Osteoblast (primary cell): ENCODE measurements at regions not wholly inside any gene's neighbourhood (a gene's known extent, or its start where the extent isn't known, plus 50 kb on each side); places are given as distances from the start of the nearest gene placed in this dataset.
"Not testable (repeated sequence)": the region's sequence is repeated elsewhere in the genome, so short reads cannot be mapped to it uniquely, and the experiment has no call there.

Experiments used
- DNase-seq: peaks from one replicate; pipeline ENCODE4 v3.0.0; 2011; ENCODE audit warnings: low spot score, mixed read lengths; ENCODE audit not compliant: insufficient read length; ENCODE audit errors: missing footprints
- H2AFZ ChIP-seq: 2 replicates; pipeline ENCODE4 v1.6.0; 2011; ENCODE audit warnings: mild to moderate bottlenecking, low read length
- H3K27ac ChIP-seq: 2 replicates; pipeline ENCODE4 v1.5.1; 2011; ENCODE audit warnings: mild to moderate bottlenecking, low read depth, low read length, moderate library complexity
- H3K27me3 ChIP-seq: 2 replicates; pipeline ENCODE4 v1.6.0; 2012; ENCODE audit warnings: mild to moderate bottlenecking, control low read depth, inconsistent platforms, low read length, moderate library complexity; ENCODE audit not compliant: insufficient read depth
- H3K36me3 ChIP-seq: 2 replicates; pipeline ENCODE4 v1.5.1; 2011; ENCODE audit warnings: mild to moderate bottlenecking, low read length, control low read depth, moderate library complexity; ENCODE audit not compliant: insufficient read depth
- H3K4me1 ChIP-seq: 2 replicates; pipeline ENCODE4 v1.5.1; 2011; ENCODE audit warnings: mild to moderate bottlenecking, low read length, control low read depth, moderate library complexity; ENCODE audit not compliant: insufficient read depth
- H3K4me2 ChIP-seq: 2 replicates; pipeline ENCODE4 v1.6.0; 2011; ENCODE audit warnings: mild to moderate bottlenecking, low read length; ENCODE audit not compliant: insufficient read depth
- H3K4me3 ChIP-seq: fragments of 200-600 bp; sonication (generic); 3 replicates; pipeline ENCODE4 v1.5.1; 2012; ENCODE audit warnings: mild to moderate bottlenecking, low read length, inconsistent platforms; ENCODE audit not compliant: insufficient read depth
- H3K79me2 ChIP-seq: 2 replicates; pipeline ENCODE4 v1.6.0; 2012; ENCODE audit warnings: mild to moderate bottlenecking, low read length, control low read depth, inconsistent platforms; ENCODE audit not compliant: insufficient read depth
- H3K9me3 ChIP-seq: 2 replicates; pipeline ENCODE4 v1.5.1; 2011; ENCODE audit warnings: low read depth, low read length, control low read depth
- H4K20me1 ChIP-seq: 2 replicates; pipeline ENCODE4 v1.6.0; 2012; ENCODE audit warnings: mild to moderate bottlenecking, low read length, control low read depth; ENCODE audit not compliant: insufficient read depth
- CTCF ChIP-seq: IDR thresholded peaks from 2 replicates; pipeline ENCODE4 v1.5.1; 2011; ENCODE audit warnings: mild to moderate bottlenecking, low read depth, low read length, moderate library complexity; ENCODE audit errors: extremely low read depth

GRCh38 chr5:2353871-2354440 lies 397.5 kb downstream of the IRX2 start:
- H3K9me3 ChIP-seq = no peaks in the 10 kb centered on the region
- H3K27me3 ChIP-seq = no peaks in the 10 kb centered on the region
- H4K20me1 ChIP-seq = no peaks in the 10 kb centered on the region
- no peak overlapping the region for H3K27ac ChIP-seq
- no peak for DNase-seq
- H3K4me3 ChIP-seq = no peak overlapping the region
- no peaks in the 10 kb centered on the region for H3K79me2 ChIP-seq
- no peaks in the 10 kb centered on the region for H3K4me1 ChIP-seq
- H2AFZ ChIP-seq = no peak overlapping the region
- TF ChIP-seq CTCF = no peak
- H3K4me2 ChIP-seq = no peak overlapping the region
- H3K36me3 ChIP-seq = no peaks in the 10 kb centered on the region

- Histone ChIP-seq H3K79me2 (no peaks in the 10 kb centered on the region), H3K4me2 (no peak overlapping the region), H3K27me3 (no peaks in the 10 kb centered on the region), H3K4me1 (no peaks in the 10 kb centered on the region), H3K4me3 (no peak overlapping the region), H2AFZ (no peak overlapping the region), H4K20me1 (no peaks in the 10 kb centered on the region), H3K9me3 (no peaks in the 10 kb centered on the region), H3K36me3 (no peaks in the 10 kb centered on the region), H3K27ac (no peak overlapping the region)
- DNase-seq = no peak
- no peak for TF ChIP-seq CTCF
These were observed 398.3 kb downstream of the IRX2 start for GRCh38 chr5:2353211-2353610.

GRCh38 chr5:2352101-2352861 lies 399.2 kb downstream of the IRX2 start:
- Histone ChIP-seq H3K4me3 (no peak overlapping the region), H4K20me1 (no peaks in the 10 kb centered on the region), H3K27me3 (no peaks in the 10 kb centered on the region), H3K36me3 (no peaks in the 10 kb centered on the region), H3K4me1 (no peaks in the 10 kb centered on the region), H2AFZ (no peak overlapping the region), H3K79me2 (no peaks in the 10 kb centered on the region), H3K9me3 (no peaks in the 10 kb centered on the region), H3K27ac (no peak overlapping the region), H3K4me2 (no peak overlapping the region)
- no peak for TF ChIP-seq CTCF
- DNase-seq = no peak

- not testable (repeated sequence) for H3K4me1 ChIP-seq, DNase-seq, H3K27ac ChIP-seq, H2AFZ ChIP-seq, H3K27me3 ChIP-seq, H4K20me1 ChIP-seq, H3K9me3 ChIP-seq, H3K4me2 ChIP-seq, H3K36me3 ChIP-seq, H3K79me2 ChIP-seq, H3K4me3 ChIP-seq
These were observed 401.7 kb downstream of the IRX2 start for GRCh38 chr5:2349768-2350167.
